SK-N-SH (cell line): ENCODE measurements at regions not wholly inside any gene's neighbourhood (a gene's known extent, or its start where the extent isn't known, plus 50 kb on each side); places are given as distances from the start of the nearest gene placed in this dataset.

Source experiments
- CHD2 ChIP-seq: fragments of 150-350 bp; IDR thresholded peaks from 2 replicates; pipeline ENCODE4 v1.6.1; 2018; ENCODE audit warnings: low read length; ENCODE audit not compliant: partially characterized antibody
- CTCF ChIP-seq: fragments of 200-600 bp; sonication (generic); IDR thresholded peaks from 2 replicates; pipeline ENCODE4 v1.6.1; 2017; ENCODE audit warnings: antibody characterized with exemption, mild to moderate bottlenecking, moderate library complexity
- EZH2phosphoT487 ChIP-seq: fragments of 200-600 bp; sonication (generic); IDR thresholded peaks from 2 replicates; pipeline ENCODE4 v1.6.1; 2017; ENCODE audit warnings: low read depth, mixed run types, mild to moderate bottlenecking, antibody characterized with exemption, moderate library complexity, borderline replicate concordance
- FOSL2 ChIP-seq: IDR thresholded peaks from 2 replicates; pipeline ENCODE4 v1.4.0; 2012; ENCODE audit warnings: low read depth, mild to moderate bottlenecking, moderate library complexity, borderline replicate concordance
- GABPA ChIP-seq: IDR thresholded peaks from 2 replicates; pipeline ENCODE4 v1.4.0; 2012; ENCODE audit warnings: low read depth, mild to moderate bottlenecking
- POLR2AphosphoS5 ChIP-seq: IDR thresholded peaks from 2 replicates; pipeline ENCODE4 v1.6.1; 2012; ENCODE audit warnings: low read depth, low read length
- TAF1 ChIP-seq: IDR thresholded peaks from 2 replicates; pipeline ENCODE4 v1.6.1; 2012; ENCODE audit warnings: low read depth, mild to moderate bottlenecking, low read length, moderate library complexity, borderline replicate concordance
- USF1 ChIP-seq: IDR thresholded peaks from 2 replicates; pipeline ENCODE4 v1.4.0; 2012; ENCODE audit warnings: low read depth, borderline replicate concordance
- USF2 ChIP-seq: fragments of 150-350 bp; IDR thresholded peaks from 2 replicates; pipeline ENCODE4 v1.6.1; 2017; ENCODE audit warnings: antibody characterized with exemption, low read length, low read depth, borderline replicate concordance

GRCh38 chr4:32169841-32170240 lies 1449.7 kb downstream of the PCDH7 start:
- TF ChIP-seq GABPA (no peak), TAF1 (no peak), CTCF (no peak), USF2 (no peak), USF1 (no peak), FOSL2 (no peak), CHD2 (no peak), POLR2AphosphoS5 (no peak), EZH2phosphoT487 (no peak)
